ENCODE measurements at regions not wholly inside any gene's neighbourhood (a gene's known extent, or its start where the extent isn't known, plus 50 kb on each side); places are given as distances from the start of the nearest gene placed in this dataset.

- TF ChIP-seq, protein P1, sequence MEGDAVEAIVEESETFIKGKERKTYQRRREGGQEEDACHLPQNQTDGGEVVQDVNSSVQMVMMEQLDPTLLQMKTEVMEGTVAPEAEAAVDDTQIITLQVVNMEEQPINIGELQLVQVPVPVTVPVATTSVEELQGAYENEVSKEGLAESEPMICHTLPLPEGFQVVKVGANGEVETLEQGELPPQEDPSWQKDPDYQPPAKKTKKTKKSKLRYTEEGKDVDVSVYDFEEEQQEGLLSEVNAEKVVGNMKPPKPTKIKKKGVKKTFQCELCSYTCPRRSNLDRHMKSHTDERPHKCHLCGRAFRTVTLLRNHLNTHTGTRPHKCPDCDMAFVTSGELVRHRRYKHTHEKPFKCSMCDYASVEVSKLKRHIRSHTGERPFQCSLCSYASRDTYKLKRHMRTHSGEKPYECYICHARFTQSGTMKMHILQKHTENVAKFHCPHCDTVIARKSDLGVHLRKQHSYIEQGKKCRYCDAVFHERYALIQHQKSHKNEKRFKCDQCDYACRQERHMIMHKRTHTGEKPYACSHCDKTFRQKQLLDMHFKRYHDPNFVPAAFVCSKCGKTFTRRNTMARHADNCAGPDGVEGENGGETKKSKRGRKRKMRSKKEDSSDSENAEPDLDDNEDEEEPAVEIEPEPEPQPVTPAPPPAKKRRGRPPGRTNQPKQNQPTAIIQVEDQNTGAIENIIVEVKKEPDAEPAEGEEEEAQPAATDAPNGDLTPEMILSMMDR (IDR thresholded peaks at IDR 0.05): no peak
- TF ChIP-seq POLR2A (IDR thresholded peaks at IDR 0.05): no peak
Observed at GRCh38 chr11:104328512-104328907, 164.6 kb upstream of the PDGFD start.
